H9 (cell line): ENCODE measurements at regions not wholly inside any gene's neighbourhood (a gene's known extent, or its start where the extent isn't known, plus 50 kb on each side); places are given as distances from the start of the nearest gene placed in this dataset.
A peak's percentile ranks its signal among the peaks of the same experiment; 100 is the strongest.

ENCODE experiments used
- DNase-seq: peaks from one replicate; pipeline ENCODE4 v3.0.0-alpha.2; 2017
- H2AFZ ChIP-seq: one replicate; pipeline ENCODE4 v1.6.1; 2013; ENCODE audit warnings: mild to moderate bottlenecking, low read length, control low read depth, moderate library complexity
- H2AK5ac ChIP-seq: 2 replicates; pipeline ENCODE4 v1.6.1; 2013; ENCODE audit warnings: low read length, control low read depth, mixed read lengths; ENCODE audit not compliant: insufficient read length
- H2BK120ac ChIP-seq: one replicate; pipeline ENCODE4 v1.6.1; 2013; ENCODE audit warnings: low read depth, mild to moderate bottlenecking, low read length, control low read depth, inconsistent platforms; ENCODE audit not compliant: poor library complexity, severe bottlenecking
- H2BK12ac ChIP-seq: 2 replicates; pipeline ENCODE4 v1.6.1; 2013; ENCODE audit warnings: low read length, control low read depth, mixed read lengths, low read depth; ENCODE audit not compliant: insufficient read length
- H2BK15ac ChIP-seq: 2 replicates; pipeline ENCODE4 v1.6.1; 2013; ENCODE audit warnings: low read depth, low read length, control low read depth
- H2BK20ac ChIP-seq: one replicate; pipeline ENCODE4 v1.6.1; 2013; ENCODE audit warnings: low read depth, mild to moderate bottlenecking, low read length, control low read depth, inconsistent platforms; ENCODE audit not compliant: poor library complexity, severe bottlenecking
- H2BK5ac ChIP-seq: 2 replicates; pipeline ENCODE4 v1.6.1; 2013; ENCODE audit warnings: low read length, control low read depth, mixed read lengths; ENCODE audit not compliant: insufficient read length
- H3K14ac ChIP-seq: 2 replicates; pipeline ENCODE4 v1.6.1; 2013; ENCODE audit warnings: low read length, control low read depth; ENCODE audit not compliant: insufficient read depth
- H3K18ac ChIP-seq: 2 replicates; pipeline ENCODE4 v1.6.1; 2013; ENCODE audit warnings: low read depth, mild to moderate bottlenecking, mixed read lengths, low read length, control low read depth; ENCODE audit not compliant: insufficient read length
- H3K23ac ChIP-seq: 2 replicates; pipeline ENCODE4 v1.6.1; 2013; ENCODE audit warnings: low read length, control low read depth, mixed read lengths, low read depth; ENCODE audit not compliant: insufficient read length
- H3K23me2 ChIP-seq: 2 replicates; pipeline ENCODE4 v1.6.1; 2013; ENCODE audit warnings: low read depth, mild to moderate bottlenecking, mixed read lengths, low read length, control low read depth; ENCODE audit not compliant: insufficient read length, poor library complexity, severe bottlenecking
- H3K27ac ChIP-seq: 2 replicates; pipeline ENCODE4 v1.5.1; 2013; ENCODE audit warnings: low read length, control low read depth, mixed read lengths, low read depth; ENCODE audit not compliant: insufficient read length
- H3K27me3 ChIP-seq: 2 replicates; pipeline ENCODE4 v1.6.1; 2013; ENCODE audit warnings: low read length, control low read depth, inconsistent platforms; ENCODE audit not compliant: insufficient read depth
- H3K4ac ChIP-seq: 2 replicates; pipeline ENCODE4 v1.6.1; 2013; ENCODE audit warnings: low read depth, mild to moderate bottlenecking, control low read depth, inconsistent platforms, low read length, moderate library complexity
- H3K4me1 ChIP-seq: 2 replicates; pipeline ENCODE4 v1.6.1; 2013; ENCODE audit warnings: low read length, control low read depth, inconsistent platforms; ENCODE audit not compliant: insufficient read depth
- H3K4me2 ChIP-seq: 2 replicates; pipeline ENCODE4 v1.6.1; 2013; ENCODE audit warnings: low read length, control low read depth, mixed read lengths; ENCODE audit not compliant: insufficient read length, insufficient read depth
- H3K56ac ChIP-seq: 2 replicates; pipeline ENCODE4 v1.6.1; 2013; ENCODE audit warnings: low read depth, mild to moderate bottlenecking, mixed read lengths, low read length, control low read depth; ENCODE audit not compliant: insufficient read length
- H3K79me1 ChIP-seq: 2 replicates; pipeline ENCODE4 v1.6.1; 2013; ENCODE audit warnings: low read depth, mild to moderate bottlenecking, moderate library complexity, low read length, control low read depth, inconsistent platforms; ENCODE audit not compliant: insufficient read depth, poor library complexity, severe bottlenecking
- H3K79me2 ChIP-seq: 2 replicates; pipeline ENCODE4 v1.6.1; 2013; ENCODE audit warnings: low read length, control low read depth, inconsistent platforms; ENCODE audit not compliant: insufficient read depth
- H3K9ac ChIP-seq: 2 replicates; pipeline ENCODE4 v1.6.1; 2013; ENCODE audit warnings: low read length, control low read depth, mixed read lengths; ENCODE audit not compliant: insufficient read length; ENCODE audit errors: extremely low read depth
- H3K9me3 ChIP-seq: one replicate; pipeline ENCODE4 v1.6.1; 2013; ENCODE audit warnings: low read depth, low read length, inconsistent platforms; ENCODE audit not compliant: control insufficient read depth
- H3T11ph ChIP-seq: one replicate; pipeline ENCODE4 v1.6.1; 2013; ENCODE audit warnings: mild to moderate bottlenecking, low read length, control low read depth, inconsistent platforms
- H4K20me1 ChIP-seq: one replicate; pipeline ENCODE4 v1.6.1; 2013; ENCODE audit not compliant: control insufficient read depth, insufficient read length, insufficient read depth
- H4K5ac ChIP-seq: 2 replicates; pipeline ENCODE4 v1.6.1; 2013; ENCODE audit warnings: low read depth, mild to moderate bottlenecking, mixed read lengths, low read length, control low read depth; ENCODE audit not compliant: insufficient read length
- H4K8ac ChIP-seq: replicated peaks from 2 replicates; pipeline ENCODE4 v1.6.1; 2013; ENCODE audit warnings: low read length, control low read depth, mixed read lengths, low read depth; ENCODE audit not compliant: insufficient read length
- H4K91ac ChIP-seq: 2 replicates; pipeline ENCODE4 v1.6.1; 2013; ENCODE audit warnings: low read depth, mild to moderate bottlenecking, moderate library complexity, mixed read lengths, low read length, control low read depth; ENCODE audit not compliant: insufficient read length
- H3K27ac Mint-ChIP-seq, 3 experiments: 2 replicates in 2 of 3; 3 replicates in 1 of 3; pipeline ENCODE4 v1.8.0; 2020 to 2021; ENCODE audit warnings: mixed read lengths in 3 of 3, mild to moderate bottlenecking in 1 of 3, moderate library complexity in 1 of 3
- H3K27me3 Mint-ChIP-seq: 2 replicates; pipeline ENCODE4 v1.8.0; 2021; ENCODE audit warnings: low read depth, mild to moderate bottlenecking, moderate library complexity, mixed read lengths
- H3K36me3 Mint-ChIP-seq, 3 experiments: 2 replicates in 2 of 3; 3 replicates in 1 of 3; pipeline ENCODE4 v1.8.0; 2020 to 2021; ENCODE audit warnings: low read depth in 3 of 3, mixed read lengths in 3 of 3; ENCODE audit not compliant: insufficient read depth in 1 of 3
- H3K4me1 Mint-ChIP-seq, 2 experiments: 2 replicates each; pipeline ENCODE4 v1.8.0; 2020; ENCODE audit warnings: mixed read lengths in 2 of 2
- H3K4me3 Mint-ChIP-seq, 2 experiments: 2 replicates in 1 of 2; 3 replicates in 1 of 2; pipeline ENCODE4 v1.8.0; 2020 to 2021; ENCODE audit warnings: mild to moderate bottlenecking in 2 of 2, mixed read lengths in 2 of 2, moderate library complexity in 1 of 2
- H3K9me3 Mint-ChIP-seq, 2 experiments: 2 replicates in 1 of 2; 3 replicates in 1 of 2; pipeline ENCODE4 v1.8.0; 2020; ENCODE audit warnings: mild to moderate bottlenecking in 2 of 2, mixed read lengths in 2 of 2, moderate library complexity in 1 of 2
- WGBS: extraction: QIAGEN DNeasy Blood & Tissue Kit; methylation state at CpG from one replicate; pipeline ENCODE4 v1.1.7; 2013; ENCODE audit warnings: missing lambda C conversion rate, low lambda C conversion rate, mixed read lengths; ENCODE audit not compliant: insufficient read length; ENCODE audit errors: extremely low coverage; 5-methylcytosine and 5-hydroxymethylcytosine counted together
- TF ChIP-seq, protein P1 (sequence below): fragments of 200-600 bp; sonication (generic); conservative IDR thresholded peaks from 3 replicates; pipeline ENCODE4 v1.8.0; 2021; ENCODE audit warnings: antibody characterized with exemption, mild to moderate bottlenecking

GRCh38 chr20:41798930-41799502 is 180.8 kb upstream of the CHD6 start:
- Histone ChIP-seq H3K4ac (no peak overlapping the region), H3K18ac (no peak overlapping the region), H2BK5ac (no peak overlapping the region), H3K27ac (no peak overlapping the region), H2AK5ac (no peak overlapping the region), H3K56ac (no peak overlapping the region), H2BK20ac (no peak overlapping the region), H3K4me2 (no peak overlapping the region), H4K91ac (no peak overlapping the region), H2BK120ac (no peak overlapping the region), H4K8ac (no peak overlapping the region), H2BK15ac (no peak overlapping the region), H3K4me1 (peaks cover 3% of the 10 kb centered on the region; the same call in 1 of the 2 replicates), H3K79me2 (no peaks in the 10 kb centered on the region), H2BK12ac (no peak overlapping the region), H2AFZ (no peak overlapping the region), H3K9ac (no peak overlapping the region), H4K5ac (no peak overlapping the region), H3K23me2 (no peaks in the 10 kb centered on the region), H3K9me3 (no peaks in the 10 kb centered on the region), H3K23ac (no peak overlapping the region), H3T11ph (no peak overlapping the region), H3K79me1 (no peaks in the 10 kb centered on the region), H3K27me3 (no peaks in the 10 kb centered on the region), H4K20me1 (no peaks in the 10 kb centered on the region), H3K14ac (no peak overlapping the region)
- peak; percentile 33 for DNase-seq
- TF ChIP-seq, protein P1, sequence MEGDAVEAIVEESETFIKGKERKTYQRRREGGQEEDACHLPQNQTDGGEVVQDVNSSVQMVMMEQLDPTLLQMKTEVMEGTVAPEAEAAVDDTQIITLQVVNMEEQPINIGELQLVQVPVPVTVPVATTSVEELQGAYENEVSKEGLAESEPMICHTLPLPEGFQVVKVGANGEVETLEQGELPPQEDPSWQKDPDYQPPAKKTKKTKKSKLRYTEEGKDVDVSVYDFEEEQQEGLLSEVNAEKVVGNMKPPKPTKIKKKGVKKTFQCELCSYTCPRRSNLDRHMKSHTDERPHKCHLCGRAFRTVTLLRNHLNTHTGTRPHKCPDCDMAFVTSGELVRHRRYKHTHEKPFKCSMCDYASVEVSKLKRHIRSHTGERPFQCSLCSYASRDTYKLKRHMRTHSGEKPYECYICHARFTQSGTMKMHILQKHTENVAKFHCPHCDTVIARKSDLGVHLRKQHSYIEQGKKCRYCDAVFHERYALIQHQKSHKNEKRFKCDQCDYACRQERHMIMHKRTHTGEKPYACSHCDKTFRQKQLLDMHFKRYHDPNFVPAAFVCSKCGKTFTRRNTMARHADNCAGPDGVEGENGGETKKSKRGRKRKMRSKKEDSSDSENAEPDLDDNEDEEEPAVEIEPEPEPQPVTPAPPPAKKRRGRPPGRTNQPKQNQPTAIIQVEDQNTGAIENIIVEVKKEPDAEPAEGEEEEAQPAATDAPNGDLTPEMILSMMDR = peak; percentile 45; the same call in 2 of the 3 replicates
- H3K36me3 Mint-ChIP-seq = no peaks in the 10 kb centered on the region; a peak in 1 of 7 replicates
- no peak overlapping the region for H3K27ac Mint-ChIP-seq
- H3K27me3 Mint-ChIP-seq = no peaks in the 10 kb centered on the region; the same call in 1 of the 2 replicates
- H3K4me1 Mint-ChIP-seq = peaks cover 13 to 15% of the 10 kb centered on the region in 2 experiments
- no CpG with 5 or more reads among the region's 3 CpGs for WGBS
- no peak overlapping the region for H3K4me3 Mint-ChIP-seq
- H3K9me3 Mint-ChIP-seq = no peaks in the 10 kb centered on the region
